ENCODE measurements at regions not wholly inside any gene's neighbourhood (a gene's known extent, or its start where the extent isn't known, plus 50 kb on each side); places are given as distances from the start of the nearest gene placed in this dataset.

DNA sequence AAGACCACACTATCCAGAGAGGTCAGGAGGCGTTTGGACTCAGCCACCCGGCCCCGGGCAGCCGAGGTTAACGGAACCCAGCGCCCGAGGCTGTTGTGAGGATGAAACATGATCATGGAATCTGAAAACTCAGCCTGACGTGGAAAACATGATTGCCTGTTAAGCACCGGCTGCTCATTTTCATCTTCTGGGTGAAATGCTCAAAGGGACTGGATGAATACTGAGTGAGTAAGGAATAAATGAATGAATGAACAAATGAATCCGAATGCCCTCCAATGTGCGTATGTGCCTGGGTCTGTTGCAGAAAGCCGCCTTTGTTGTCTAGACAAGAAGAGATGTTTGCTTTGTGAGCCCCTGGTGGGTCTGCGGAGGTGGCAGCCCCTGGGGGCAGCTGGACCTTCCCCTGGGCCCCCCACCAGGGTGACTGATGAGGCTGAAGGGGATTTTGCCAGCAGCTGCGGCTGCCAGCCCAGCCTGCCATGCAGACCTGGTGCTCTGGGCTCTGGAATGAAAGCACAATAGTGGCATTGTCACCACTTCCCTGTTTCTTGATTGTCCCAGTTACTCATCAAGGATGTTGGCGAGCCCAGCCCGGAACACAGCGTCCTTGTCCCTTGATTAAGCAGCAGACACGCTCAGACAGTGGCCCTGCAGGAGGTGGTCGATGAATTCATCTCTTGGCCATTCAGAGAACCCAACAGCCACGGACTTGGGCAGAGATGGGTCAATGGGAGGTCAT, 211.1 kb downstream of the ANKRD60 start:
- no peak overlapping the region for H3K4me3 ChIP-seq (ENCODE audit: low read depth, low read length)
- TF ChIP-seq, protein P1, sequence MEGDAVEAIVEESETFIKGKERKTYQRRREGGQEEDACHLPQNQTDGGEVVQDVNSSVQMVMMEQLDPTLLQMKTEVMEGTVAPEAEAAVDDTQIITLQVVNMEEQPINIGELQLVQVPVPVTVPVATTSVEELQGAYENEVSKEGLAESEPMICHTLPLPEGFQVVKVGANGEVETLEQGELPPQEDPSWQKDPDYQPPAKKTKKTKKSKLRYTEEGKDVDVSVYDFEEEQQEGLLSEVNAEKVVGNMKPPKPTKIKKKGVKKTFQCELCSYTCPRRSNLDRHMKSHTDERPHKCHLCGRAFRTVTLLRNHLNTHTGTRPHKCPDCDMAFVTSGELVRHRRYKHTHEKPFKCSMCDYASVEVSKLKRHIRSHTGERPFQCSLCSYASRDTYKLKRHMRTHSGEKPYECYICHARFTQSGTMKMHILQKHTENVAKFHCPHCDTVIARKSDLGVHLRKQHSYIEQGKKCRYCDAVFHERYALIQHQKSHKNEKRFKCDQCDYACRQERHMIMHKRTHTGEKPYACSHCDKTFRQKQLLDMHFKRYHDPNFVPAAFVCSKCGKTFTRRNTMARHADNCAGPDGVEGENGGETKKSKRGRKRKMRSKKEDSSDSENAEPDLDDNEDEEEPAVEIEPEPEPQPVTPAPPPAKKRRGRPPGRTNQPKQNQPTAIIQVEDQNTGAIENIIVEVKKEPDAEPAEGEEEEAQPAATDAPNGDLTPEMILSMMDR (IDR thresholded peaks at IDR 0.05; ENCODE audit: low read depth, low read length, missing control alignments): no peak
- DNase-seq (ENCODE audit: low read depth): no peak
- in situ Hi-C loops (cut with HindIII; ENCODE audit: low sequenced_read_pairs): no loop called here

DNA sequence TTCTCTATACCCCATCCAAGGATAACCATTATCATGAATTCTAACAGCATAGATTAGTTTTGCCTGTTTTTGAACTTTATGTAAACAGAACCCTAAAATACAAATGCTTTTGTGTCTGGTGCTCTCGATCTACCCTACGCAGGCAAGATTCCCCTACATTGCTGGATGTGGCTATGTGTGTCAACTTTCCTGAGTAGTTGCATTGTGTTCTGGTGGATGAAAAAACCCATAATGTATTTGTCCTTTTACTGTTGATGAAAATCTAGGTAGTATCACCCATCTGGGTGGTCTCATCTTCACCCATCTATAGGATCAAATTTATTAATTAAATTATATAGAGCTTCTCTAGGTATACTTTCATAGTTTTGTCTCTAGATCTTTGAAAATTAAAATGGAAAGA, 211.7 kb downstream of the ANKRD60 start:
- TF ChIP-seq, protein P1 (IDR thresholded peaks at IDR 0.05; ENCODE audit: low read depth, low read length, missing control alignments): no peak
- in situ Hi-C loops (cut with HindIII; ENCODE audit: low sequenced_read_pairs): no loop called here
- no peak overlapping the region for H3K4me3 ChIP-seq (ENCODE audit: low read depth, low read length)
- DNase-seq (ENCODE audit: low read depth): no peak

DNA sequence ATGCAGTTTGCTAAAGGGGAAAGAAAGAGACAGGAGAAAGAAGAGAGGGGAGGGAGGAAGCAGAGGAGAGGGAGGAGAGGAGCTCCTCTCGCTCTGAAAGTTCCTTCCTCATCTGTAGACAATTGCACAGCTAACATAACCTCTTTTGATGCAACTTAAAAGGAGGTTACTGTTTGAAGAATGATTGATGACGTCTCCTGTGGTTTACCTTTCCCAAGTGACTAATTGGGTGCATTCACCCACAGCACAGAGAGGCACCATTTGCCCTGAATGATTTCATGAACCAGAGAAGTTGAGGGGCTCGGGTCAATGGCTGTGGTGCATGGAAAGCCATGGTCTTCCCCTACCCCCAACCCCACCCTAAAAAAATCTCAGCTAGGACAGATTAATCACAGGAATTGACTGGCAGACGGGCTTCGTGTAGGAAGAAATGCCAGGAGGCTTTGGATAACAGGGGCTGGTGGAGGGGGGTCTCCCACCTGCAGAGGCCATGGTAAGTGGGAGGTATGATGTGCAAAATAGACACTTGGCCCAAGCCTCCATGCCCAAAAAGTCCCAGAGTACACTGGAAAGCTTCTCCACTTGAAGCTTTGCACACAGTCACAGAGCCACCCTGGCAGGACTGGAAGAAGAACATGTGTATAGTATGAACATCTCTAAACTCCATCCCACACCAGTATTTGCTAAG, 213.7 kb downstream of the ANKRD60 start:
- in situ Hi-C loops (cut with HindIII; ENCODE audit: low sequenced_read_pairs): no loop called here
- DNase-seq (ENCODE audit: low read depth): no peak
- TF ChIP-seq, protein P1 (IDR thresholded peaks at IDR 0.05; ENCODE audit: low read depth, low read length, missing control alignments): no peak
- no peak overlapping the region for H3K4me3 ChIP-seq (ENCODE audit: low read depth, low read length)

DNA sequence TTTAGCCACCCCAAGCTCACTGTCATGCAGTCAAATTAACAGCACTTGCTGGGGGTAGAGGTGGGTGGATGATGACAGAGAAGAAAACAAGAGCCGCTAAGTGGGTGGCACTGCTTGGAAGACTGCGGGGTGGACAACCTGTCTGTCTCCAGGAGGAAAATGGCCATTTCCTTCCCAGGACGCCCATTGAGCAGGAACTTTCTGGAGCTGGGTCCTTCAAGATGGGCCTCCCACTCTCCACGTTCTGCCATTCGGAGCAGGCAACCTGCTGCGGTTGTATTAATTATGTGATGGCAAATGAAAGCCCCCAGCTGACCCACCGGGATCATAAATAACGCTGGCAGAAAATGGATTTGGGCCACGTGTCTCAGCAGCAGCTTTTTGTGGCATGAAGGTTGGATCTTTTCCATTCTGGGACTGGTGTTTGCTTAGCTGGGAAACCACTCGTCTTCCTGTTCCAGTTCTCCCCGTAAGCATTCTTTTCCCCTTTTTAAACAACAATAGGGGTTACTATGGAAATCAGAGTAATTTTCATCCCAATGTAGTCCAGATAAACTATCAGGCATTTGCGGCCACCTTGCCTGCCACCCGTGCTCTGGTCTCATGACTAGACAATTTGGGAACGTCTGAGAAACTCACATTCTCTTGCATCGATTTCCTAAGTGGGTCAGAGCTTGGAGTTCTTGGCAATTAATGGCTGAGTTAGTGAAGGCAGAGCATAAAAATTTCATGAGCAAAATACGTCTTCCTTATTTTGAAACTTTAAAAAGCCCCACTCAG, 215.5 kb downstream of the ANKRD60 start:
- no peak overlapping the region for H3K4me3 ChIP-seq (ENCODE audit: low read depth, low read length)
- no peak for DNase-seq (ENCODE audit: low read depth)
- TF ChIP-seq, protein P1 (IDR thresholded peaks at IDR 0.05; ENCODE audit: low read depth, low read length, missing control alignments): no peak
- in situ Hi-C loops (cut with HindIII; ENCODE audit: low sequenced_read_pairs): no loop called here

DNA sequence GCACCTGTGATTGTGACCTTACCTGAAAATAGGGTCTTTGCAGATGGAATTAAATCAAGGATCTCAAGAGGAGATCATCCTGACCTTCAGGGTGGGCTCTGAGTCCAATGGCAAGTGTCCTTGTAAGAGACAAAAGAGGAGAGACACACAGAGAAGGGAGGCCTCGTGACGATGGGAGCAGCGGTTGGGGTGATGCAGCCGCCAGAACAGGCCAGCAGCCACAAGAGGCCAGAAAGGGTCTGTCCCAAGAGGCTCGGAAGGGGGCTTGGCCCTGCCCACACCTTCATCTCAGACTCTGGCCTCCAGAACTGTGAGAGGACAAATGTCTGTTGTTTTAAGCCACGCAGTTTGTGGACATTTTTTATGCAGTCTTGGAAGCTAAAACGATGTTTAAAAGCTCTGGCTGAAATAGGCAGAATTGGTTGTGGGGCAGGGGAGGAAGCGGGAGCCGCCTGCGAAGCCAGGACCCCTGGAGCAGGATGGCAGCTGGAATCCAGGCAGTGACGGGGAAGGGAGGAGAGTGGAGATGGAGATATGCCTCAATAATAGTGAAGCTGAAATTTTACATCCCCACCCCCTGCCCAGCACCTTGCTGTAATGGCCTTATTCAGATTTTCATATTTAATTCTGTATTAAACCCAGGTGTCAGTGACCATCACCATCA, 216.4 kb downstream of the ANKRD60 start:
- in situ Hi-C loops (cut with HindIII; ENCODE audit: low sequenced_read_pairs): no loop called here
- TF ChIP-seq, protein P1 (IDR thresholded peaks at IDR 0.05; ENCODE audit: low read depth, low read length, missing control alignments): no peak
- no peak overlapping the region for H3K4me3 ChIP-seq (ENCODE audit: low read depth, low read length)
- DNase-seq (ENCODE audit: low read depth): no peak

Data from astrocyte of the cerebellum (primary cell).